ENCODE measurements at regions not wholly inside any gene's neighbourhood (a gene's known extent, or its start where the extent isn't known, plus 50 kb on each side); places are given as distances from the start of the nearest gene placed in this dataset.
A peak's percentile ranks its signal among the peaks of the same experiment; 100 is the strongest.

GRCh38 chr6:80744213-80744612 lies 637.7 kb downstream of the BCKDHB start:
- DNase-seq (ENCODE audit: low read depth) = no peak
- H3K4me3 ChIP-seq (ENCODE audit: low read depth, low read length) = no peak overlapping the region
- TF ChIP-seq CTCF (IDR thresholded peaks at IDR 0.05; ENCODE audit: insufficient read depth, low read depth, low read length, missing control alignments) = no peak

GRCh38 chr6:80742481-80742880 lies 636.0 kb downstream of the BCKDHB start:
- TF ChIP-seq CTCF (IDR thresholded peaks at IDR 0.05; ENCODE audit: insufficient read depth, low read depth, low read length, missing control alignments) = no peak
- no peak overlapping the region for H3K4me3 ChIP-seq (ENCODE audit: low read depth, low read length)
- DNase-seq (ENCODE audit: low read depth) = peak; percentile 13

GRCh38 chr6:80733641-80734040 lies 627.2 kb downstream of the BCKDHB start:
- no peak overlapping the region for H3K4me3 ChIP-seq (ENCODE audit: low read depth, low read length)
- TF ChIP-seq CTCF (IDR thresholded peaks at IDR 0.05; ENCODE audit: insufficient read depth, low read depth, low read length, missing control alignments) = no peak
- DNase-seq (ENCODE audit: low read depth) = no peak

GRCh38 chr6:80728830-80729229 lies 622.4 kb downstream of the BCKDHB start:
- no peak for DNase-seq (ENCODE audit: low read depth)
- TF ChIP-seq CTCF (IDR thresholded peaks at IDR 0.05; ENCODE audit: insufficient read depth, low read depth, low read length, missing control alignments) = no peak
- H3K4me3 ChIP-seq (ENCODE audit: low read depth, low read length) = no peak overlapping the region

GRCh38 chr6:80728101-80728750 lies 621.8 kb downstream of the BCKDHB start:
- no peak for TF ChIP-seq CTCF (IDR thresholded peaks at IDR 0.05; ENCODE audit: insufficient read depth, low read depth, low read length, missing control alignments)
- H3K4me3 ChIP-seq (ENCODE audit: low read depth, low read length) = no peak overlapping the region
- DNase-seq (ENCODE audit: low read depth) = no peak

GRCh38 chr6:80725156-80725930 lies 618.9 kb downstream of the BCKDHB start:
- no peak for TF ChIP-seq CTCF (IDR thresholded peaks at IDR 0.05; ENCODE audit: insufficient read depth, low read depth, low read length, missing control alignments)
- H3K4me3 ChIP-seq (ENCODE audit: low read depth, low read length) = no peak overlapping the region
- peak; percentile 2 for DNase-seq (ENCODE audit: low read depth)
